GM12892 (cell line): ENCODE measurements at regions not wholly inside any gene's neighbourhood (a gene's known extent, or its start where the extent isn't known, plus 50 kb on each side); places are given as distances from the start of the nearest gene placed in this dataset.
"Not testable (repeated sequence)": the region's sequence is repeated elsewhere in the genome, so short reads cannot be mapped to it uniquely, and the experiment has no call there.

Experiments
- DNase-seq: peaks from one replicate; pipeline ENCODE4 v3.0.0; 2011; ENCODE audit not compliant: insufficient read length
- FAIRE-seq: peaks from 2 replicates; lab custom pipeline; 2011; peaks lifted over from hg19 to GRCh38; lab: Jason Lieb, UNC
- POLR2A ChIP-seq: IDR thresholded peaks from 2 replicates; pipeline ENCODE4 v1.6.1; 2011; ENCODE audit warnings: low read depth, low read length, control low read depth
- POLR2AphosphoS5 ChIP-seq: IDR thresholded peaks from 2 replicates; pipeline ENCODE4 v1.6.1; 2011; ENCODE audit warnings: low read depth, low read length, control low read depth
- TAF1 ChIP-seq: IDR thresholded peaks from 2 replicates; pipeline ENCODE4 v1.6.1; 2011; ENCODE audit warnings: low read depth, mild to moderate bottlenecking, control low read depth, low read length, borderline replicate concordance

DNA sequence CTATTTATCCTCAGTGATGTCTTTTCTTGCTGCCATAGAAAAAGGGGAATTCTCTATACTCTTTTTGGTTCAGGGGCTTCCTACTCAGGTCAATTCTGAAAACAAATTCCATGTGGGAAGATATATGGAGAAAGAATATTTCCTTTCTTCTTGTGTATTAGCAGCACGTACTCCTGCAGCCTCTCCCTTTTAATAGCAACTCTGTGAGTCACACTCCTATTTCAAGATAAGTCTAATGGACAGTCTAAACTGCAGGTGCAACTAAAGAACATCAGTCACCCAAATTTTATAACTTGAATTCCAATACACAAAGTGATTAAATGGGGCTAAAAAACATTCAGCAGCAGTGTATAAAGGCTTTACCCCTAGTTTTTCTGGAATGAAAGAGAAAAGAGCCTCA lies 942.2 kb downstream of the CNTNAP5 start:
- TF ChIP-seq POLR2A: no peak
- TF ChIP-seq TAF1: no peak
- no peak for TF ChIP-seq POLR2AphosphoS5
- DNase-seq: no peak
- FAIRE-seq: no peak

DNA sequence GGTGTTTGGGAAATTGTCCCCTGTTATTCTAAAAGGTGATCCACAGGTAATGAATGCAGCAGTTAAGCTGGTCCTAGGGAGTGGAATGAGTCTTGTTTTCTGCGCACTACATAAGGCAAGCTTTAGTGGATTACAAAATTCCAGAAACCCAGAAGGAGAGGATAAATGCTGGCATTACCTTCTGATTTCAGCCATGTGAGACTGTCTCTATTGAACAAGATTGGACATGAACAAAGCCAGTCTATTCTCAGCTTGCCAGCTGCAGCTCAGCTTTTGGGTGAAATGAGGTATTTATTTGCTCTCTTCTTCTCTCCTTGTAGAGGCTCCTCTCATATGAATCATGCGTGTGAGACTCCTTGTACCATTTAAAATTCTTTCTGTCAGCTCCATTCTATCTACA lies 944.9 kb downstream of the CNTNAP5 start:
- no peak for DNase-seq
- no peak for FAIRE-seq
- TF ChIP-seq TAF1: no peak
- TF ChIP-seq POLR2AphosphoS5: no peak
- no peak for TF ChIP-seq POLR2A

DNA sequence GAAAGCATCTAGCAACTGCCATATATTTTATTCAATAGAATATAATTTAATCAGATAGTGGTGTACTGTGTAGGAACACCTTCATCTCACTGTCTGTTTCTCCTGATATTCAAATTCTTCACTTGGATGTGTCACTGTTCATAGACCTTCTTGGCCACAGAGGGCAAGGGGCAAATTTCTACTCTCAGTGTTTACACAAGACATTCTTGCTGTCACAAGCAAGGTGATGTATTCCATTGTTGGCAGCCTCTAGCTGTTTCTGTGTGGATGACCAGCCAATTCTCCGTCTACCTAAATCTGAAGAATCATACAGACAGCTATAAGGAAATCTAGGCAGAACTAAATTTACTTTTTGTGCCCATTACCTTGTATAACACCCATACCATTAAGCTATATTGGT lies 948.3 kb downstream of the CNTNAP5 start:
- TF ChIP-seq POLR2A (no peak), TAF1 (no peak), POLR2AphosphoS5 (no peak)
- DNase-seq (no peak), FAIRE-seq (no peak)

DNA sequence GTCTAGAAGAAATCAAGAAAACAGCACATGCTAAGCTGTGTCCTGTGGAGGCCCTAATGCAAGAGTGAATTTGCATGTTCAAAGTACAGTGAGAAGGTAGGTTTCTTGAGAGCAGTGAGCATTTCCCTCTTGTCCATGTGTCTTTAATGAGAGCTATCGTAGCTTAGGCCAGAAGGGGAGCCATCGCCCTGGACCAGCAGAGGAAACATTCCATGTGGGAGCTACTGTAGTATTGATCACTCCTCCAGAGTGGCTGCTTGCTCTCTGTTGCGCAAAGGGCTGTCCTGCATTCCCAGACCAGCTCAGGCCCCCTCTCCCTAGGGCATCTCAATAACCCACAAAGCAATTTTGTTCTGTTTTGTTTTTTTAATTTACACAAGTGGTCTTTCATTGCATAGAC lies 950.1 kb downstream of the CNTNAP5 start:
- DNase-seq (no peak), FAIRE-seq (no peak)
- TF ChIP-seq POLR2AphosphoS5 (no peak), TAF1 (no peak), POLR2A (no peak)

DNA sequence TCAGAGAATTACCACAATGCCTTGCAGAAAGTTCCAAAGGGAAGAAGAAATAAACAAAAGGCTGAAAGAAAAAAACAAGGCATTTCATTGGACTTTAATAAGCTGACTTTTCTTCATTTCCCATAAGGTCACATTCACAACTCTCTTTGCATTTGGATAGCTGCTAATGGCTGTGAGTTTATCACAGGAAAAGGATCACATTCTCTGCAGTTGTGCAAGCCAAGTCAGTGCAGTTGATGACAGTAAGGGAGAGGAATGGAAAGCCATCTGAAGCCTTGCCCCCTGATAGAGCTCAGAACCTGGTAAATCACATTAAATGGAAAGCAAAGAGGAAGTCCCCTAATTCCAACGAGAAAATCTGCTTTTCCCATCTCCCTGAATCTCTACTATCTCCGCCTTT lies 950.6 kb downstream of the CNTNAP5 start:
- no peak for DNase-seq
- no peak for FAIRE-seq
- no peak for TF ChIP-seq POLR2AphosphoS5
- no peak for TF ChIP-seq TAF1
- no peak for TF ChIP-seq POLR2A

DNA sequence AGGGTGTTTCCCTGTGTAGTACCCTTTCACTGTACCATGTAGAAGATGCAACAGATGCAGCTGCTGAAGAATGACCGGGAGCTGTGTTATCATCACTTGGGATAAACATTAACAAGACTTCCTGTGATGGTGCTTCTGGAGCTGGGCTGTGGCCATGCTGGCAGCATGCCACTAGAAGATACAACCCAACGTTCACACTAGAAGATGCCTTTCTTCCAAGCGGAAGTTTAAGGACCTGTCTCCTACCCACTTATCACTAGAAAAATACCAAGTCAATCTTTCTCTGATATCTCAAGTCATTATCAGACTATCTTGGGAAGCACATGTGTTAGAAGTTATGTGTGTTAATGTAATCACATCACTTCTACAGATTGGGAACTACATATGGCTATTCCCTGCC lies 953.5 kb downstream of the CNTNAP5 start:
- FAIRE-seq (no peak), DNase-seq (no peak)
- TF ChIP-seq TAF1: no peak

DNA sequence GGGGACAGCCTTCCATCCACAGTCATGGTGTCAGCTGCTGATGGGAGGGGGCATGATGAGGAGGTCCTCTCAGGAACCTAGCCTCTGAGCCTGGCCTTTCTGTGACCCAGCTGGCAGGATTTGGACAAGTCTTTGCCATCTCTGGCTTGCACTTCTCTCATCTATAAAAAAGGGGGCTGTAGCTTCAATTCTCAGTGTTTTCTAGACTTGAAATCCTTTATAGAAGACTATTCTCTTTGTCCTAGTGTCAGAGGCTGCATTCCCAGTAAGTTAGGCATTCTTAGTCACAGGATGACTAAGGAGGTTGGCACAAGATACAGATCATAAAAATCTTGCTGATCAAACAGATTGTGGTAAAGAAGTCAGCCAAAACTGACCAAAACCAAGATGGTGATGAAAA lies 958.5 kb downstream of the CNTNAP5 start:
- FAIRE-seq: no peak
- DNase-seq: no peak
- TF ChIP-seq POLR2AphosphoS5 (no peak), POLR2A (no peak), TAF1 (no peak)

DNA sequence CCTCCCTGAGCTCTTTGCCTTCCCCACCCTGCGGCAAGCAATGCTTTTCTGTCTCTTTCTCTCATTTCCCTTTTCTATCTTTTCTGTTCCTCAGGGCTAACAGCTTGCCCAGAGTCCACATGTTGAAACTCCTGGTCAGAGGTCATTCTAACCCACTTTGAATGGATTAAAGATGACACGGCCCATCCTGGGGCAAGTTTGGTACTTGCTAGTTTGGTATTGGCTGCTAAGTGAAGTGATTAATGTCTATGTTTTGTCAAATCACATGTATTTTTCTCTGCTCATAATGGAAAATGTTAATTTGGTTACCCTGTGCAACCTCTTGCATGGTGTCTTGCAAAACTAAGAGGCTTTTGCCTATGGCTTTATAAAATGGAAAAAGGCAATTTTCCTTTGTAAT lies 960.2 kb downstream of the CNTNAP5 start:
- DNase-seq (no peak), FAIRE-seq (no peak)
- TF ChIP-seq TAF1: no peak
- no peak for TF ChIP-seq POLR2A
- TF ChIP-seq POLR2AphosphoS5: no peak

DNA sequence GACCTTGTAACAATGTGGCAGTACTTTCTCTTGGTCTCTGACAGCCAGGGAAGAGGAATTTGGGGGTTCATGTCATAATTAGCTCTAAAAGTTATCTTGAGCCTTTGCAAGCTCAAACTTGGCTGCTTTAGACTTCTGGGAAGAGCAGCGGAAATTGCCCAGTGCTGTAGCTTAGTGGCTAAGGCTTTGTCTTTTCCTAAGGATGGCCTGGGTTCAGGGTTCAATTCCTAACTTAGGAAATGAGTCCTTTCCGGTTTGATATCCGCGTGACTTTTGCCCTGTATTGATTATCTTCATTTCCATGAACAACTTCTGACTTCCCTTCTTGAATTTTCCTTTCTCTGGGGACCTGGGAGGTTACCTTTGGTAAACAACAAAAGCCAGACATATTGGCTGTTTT lies 961.0 kb downstream of the CNTNAP5 start:
- FAIRE-seq: no peak
- DNase-seq: no peak
- TF ChIP-seq POLR2AphosphoS5 (no peak), POLR2A (no peak), TAF1 (no peak)

DNA sequence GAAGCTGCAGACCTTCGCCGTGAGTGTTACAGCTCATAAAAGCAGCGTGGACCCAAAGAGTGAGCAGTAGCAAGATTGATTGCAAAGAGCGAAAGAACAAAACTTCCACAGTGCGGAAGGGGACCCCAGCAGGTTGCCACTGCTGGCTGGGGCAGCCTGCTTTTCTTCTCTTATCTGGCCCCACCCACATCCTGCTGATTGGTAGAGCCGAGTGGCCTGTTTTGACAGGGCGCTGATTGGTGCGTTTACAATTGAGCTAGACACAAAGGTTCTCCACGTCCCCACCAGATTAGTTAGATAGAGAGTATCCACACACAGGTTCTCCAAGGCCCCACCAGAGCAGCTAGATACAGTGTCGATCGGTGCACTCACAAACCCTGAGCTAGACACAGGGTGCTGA lies 961.8 kb downstream of the CNTNAP5 start:
- FAIRE-seq, DNase-seq: not testable (repeated sequence)

DNA sequence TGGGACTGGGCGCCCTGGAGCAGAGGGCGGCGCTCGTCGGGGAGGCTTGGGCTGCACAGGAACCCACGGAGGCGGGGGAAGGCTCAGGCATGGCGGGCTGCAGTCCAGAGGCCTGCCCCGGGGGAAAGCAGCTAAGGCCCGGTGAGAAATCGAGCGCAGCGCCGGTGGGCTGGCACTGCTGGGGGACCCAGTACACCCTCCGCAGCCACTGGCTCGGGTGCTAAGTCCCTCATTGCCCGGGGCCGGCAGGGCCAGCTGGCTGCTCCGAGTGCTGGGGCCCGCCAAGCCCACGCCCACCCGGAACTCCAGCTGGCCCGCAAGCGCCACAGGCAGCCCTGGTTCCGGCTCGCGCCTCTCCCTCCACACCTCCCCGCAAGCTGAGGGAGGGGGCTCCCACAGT lies 962.3 kb downstream of the CNTNAP5 start:
- DNase-seq, FAIRE-seq: not testable (repeated sequence)

DNA sequence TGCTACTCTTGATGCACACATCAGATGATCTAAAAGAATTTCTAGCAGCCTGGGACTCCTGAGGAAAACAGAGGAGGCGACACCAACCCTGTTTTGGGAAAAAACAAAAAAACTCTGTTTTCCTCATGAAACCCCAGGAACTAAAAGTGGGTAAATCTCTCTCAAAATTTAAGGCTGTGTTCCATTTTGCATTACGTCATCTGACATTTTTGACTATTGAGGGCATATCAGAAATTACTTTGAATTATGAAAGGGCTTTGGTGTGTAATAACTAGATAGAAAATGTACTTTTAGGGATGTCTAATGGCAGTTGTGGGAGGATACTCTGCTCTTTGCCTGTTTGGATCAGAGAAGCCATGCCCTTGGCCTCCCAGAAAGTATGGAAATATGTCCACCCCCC lies 963.0 kb downstream of the CNTNAP5 start:
- no peak for FAIRE-seq
- TF ChIP-seq POLR2AphosphoS5 (no peak), POLR2A (no peak), TAF1 (no peak)
- DNase-seq: no peak

DNA sequence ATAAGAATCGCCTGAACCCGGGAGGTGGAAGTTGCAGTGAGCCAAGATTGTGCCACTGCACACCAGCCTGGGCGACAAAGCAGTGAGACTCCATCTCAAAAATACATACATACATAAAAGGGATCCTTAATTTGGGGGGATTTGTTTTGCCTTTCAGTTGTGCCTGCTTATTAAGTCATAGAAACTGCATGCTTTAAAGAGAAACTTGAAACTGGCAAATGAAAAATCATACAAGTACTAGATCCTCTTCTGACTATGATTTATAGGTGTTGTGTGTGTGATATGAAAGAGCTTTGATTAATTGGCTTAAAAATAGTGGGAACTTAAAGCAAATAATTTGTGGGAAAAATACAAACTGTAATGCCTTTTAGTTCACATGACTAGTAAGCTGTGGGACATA lies 963.7 kb downstream of the CNTNAP5 start:
- DNase-seq: no peak
- TF ChIP-seq TAF1 (no peak), POLR2AphosphoS5 (no peak)

More for the DNA sequence above, 963.7 kb downstream of the CNTNAP5 start:
- no peak for FAIRE-seq
